KMS-11 (cell line): ENCODE measurements at regions not wholly inside any gene's neighbourhood (a gene's known extent, or its start where the extent isn't known, plus 50 kb on each side); places are given as distances from the start of the nearest gene placed in this dataset.

ENCODE experiments used
- H2AFZ ChIP-seq: fragments of 200-600 bp; sonication (generic); 2 replicates; pipeline ENCODE4 v1.6.1; 2016; ENCODE audit warnings: antibody characterized with exemption, mixed run types, low read depth
- H3K27ac ChIP-seq: fragments of 200-600 bp; sonication (generic); 2 replicates; pipeline ENCODE4 v1.6.1; 2016; ENCODE audit warnings: mild to moderate bottlenecking, mixed run types
- H3K27me3 ChIP-seq: fragments of 200-600 bp; sonication (generic); 2 replicates; pipeline ENCODE4 v1.6.1; 2017; ENCODE audit warnings: mild to moderate bottlenecking, low read depth, mixed run types, moderate library complexity; ENCODE audit not compliant: insufficient read depth
- H3K36me3 ChIP-seq: fragments of 200-600 bp; sonication (generic); 2 replicates; pipeline ENCODE4 v1.6.1; 2017; ENCODE audit warnings: mild to moderate bottlenecking, mixed run types; ENCODE audit not compliant: insufficient read depth
- H3K4me1 ChIP-seq: fragments of 200-600 bp; sonication (generic); 2 replicates; pipeline ENCODE4 v1.6.1; 2016; ENCODE audit warnings: mild to moderate bottlenecking, low read depth, mixed run types; ENCODE audit not compliant: poor library complexity, severe bottlenecking
- H3K4me2 ChIP-seq: fragments of 200-600 bp; sonication (generic); 2 replicates; pipeline ENCODE4 v1.7.0; 2016; ENCODE audit warnings: mild to moderate bottlenecking, mixed run types
- H3K4me3 ChIP-seq: fragments of 200-600 bp; sonication (generic); IDR thresholded peaks from 2 replicates; pipeline ENCODE4 v1.6.1; 2017; ENCODE audit warnings: low read depth, low read length, mixed read lengths; ENCODE audit not compliant: insufficient read depth
- H3K79me2 ChIP-seq: fragments of 200-600 bp; sonication (generic); 2 replicates; pipeline ENCODE4 v1.6.1; 2016; ENCODE audit warnings: low read depth, mixed run types; ENCODE audit not compliant: insufficient read depth
- H3K9ac ChIP-seq: fragments of 200-600 bp; sonication (generic); 2 replicates; pipeline ENCODE4 v1.6.1; 2016; ENCODE audit warnings: mild to moderate bottlenecking, mixed run types
- H4K20me1 ChIP-seq: fragments of 200-600 bp; sonication (generic); 2 replicates; pipeline ENCODE4 v1.6.1; 2016; ENCODE audit warnings: mild to moderate bottlenecking, mixed run types; ENCODE audit not compliant: insufficient read depth
- CTCF ChIP-seq: fragments of 200-600 bp; sonication (generic); conservative IDR thresholded peaks from 2 replicates; pipeline ENCODE4 v1.6.1; 2017; ENCODE audit warnings: low read depth, mild to moderate bottlenecking, antibody characterized with exemption, low read length, moderate library complexity, mixed read lengths

DNA sequence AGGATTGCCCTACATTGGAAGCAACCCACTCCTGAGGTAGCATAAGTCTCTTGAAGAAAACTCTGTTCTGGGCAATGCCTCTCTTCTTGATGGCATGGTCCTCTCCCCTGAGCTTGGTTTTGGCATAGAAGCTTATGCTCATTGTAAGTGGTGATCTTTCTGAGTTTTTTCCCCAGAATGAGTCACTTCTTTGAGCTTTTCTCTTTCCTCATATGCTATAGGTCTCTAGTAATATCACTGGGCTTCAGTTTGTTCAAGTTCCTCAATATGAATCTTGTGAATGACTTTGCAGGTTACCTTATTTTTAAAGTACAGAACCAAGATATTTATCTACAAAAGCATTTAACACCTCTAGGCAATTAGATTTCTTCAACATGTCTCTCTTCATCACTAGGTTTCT lies 76.5 kb upstream of the ATG10 start:
- Histone ChIP-seq H3K27me3 (no peaks in the 10 kb centered on the region), H3K4me3 (no peak overlapping the region), H3K27ac (no peak overlapping the region), H3K9ac (no peak overlapping the region), H3K36me3 (no peaks in the 10 kb centered on the region), H3K4me2 (no peak overlapping the region), H4K20me1 (no peaks in the 10 kb centered on the region), H3K79me2 (no peaks in the 10 kb centered on the region), H2AFZ (no peak overlapping the region), H3K4me1 (no peaks in the 10 kb centered on the region)
- TF ChIP-seq CTCF: no peak

- no peak for TF ChIP-seq CTCF
- Histone ChIP-seq H3K79me2 (no peaks in the 10 kb centered on the region), H3K4me2 (no peak overlapping the region), H4K20me1 (no peaks in the 10 kb centered on the region), H3K9ac (no peak overlapping the region), H3K36me3 (no peaks in the 10 kb centered on the region), H3K27ac (no peak overlapping the region), H3K4me1 (no peaks in the 10 kb centered on the region), H3K4me3 (no peak overlapping the region), H3K27me3 (no peaks in the 10 kb centered on the region), H2AFZ (no peak overlapping the region)
Observed at GRCh38 chr5:81893961-81894360, 77.9 kb upstream of the ATG10 start.

- H3K36me3 ChIP-seq: no peaks in the 10 kb centered on the region
- H3K79me2 ChIP-seq: no peaks in the 10 kb centered on the region
- H3K27ac ChIP-seq: no peak overlapping the region
- H3K27me3 ChIP-seq: no peaks in the 10 kb centered on the region
- H4K20me1 ChIP-seq: no peaks in the 10 kb centered on the region
- no peak overlapping the region for H3K9ac ChIP-seq
- H3K4me3 ChIP-seq: no peak overlapping the region
- H3K4me1 ChIP-seq: no peaks in the 10 kb centered on the region
- TF ChIP-seq CTCF: no peak
- H2AFZ ChIP-seq: no peak overlapping the region
- no peak overlapping the region for H3K4me2 ChIP-seq
Observed at GRCh38 chr5:81884871-81885270, 87.0 kb upstream of the ATG10 start.

- H3K9ac ChIP-seq: no peak overlapping the region
- H3K79me2 ChIP-seq: no peaks in the 10 kb centered on the region
- no peak overlapping the region for H2AFZ ChIP-seq
- H3K4me3 ChIP-seq: no peak overlapping the region
- H3K27ac ChIP-seq: no peak overlapping the region
- no peaks in the 10 kb centered on the region for H3K27me3 ChIP-seq
- H3K4me2 ChIP-seq: no peak overlapping the region
- no peaks in the 10 kb centered on the region for H3K36me3 ChIP-seq
- H3K4me1 ChIP-seq: no peaks in the 10 kb centered on the region
- TF ChIP-seq CTCF: no peak
- no peaks in the 10 kb centered on the region for H4K20me1 ChIP-seq
Observed at GRCh38 chr5:81883371-81883770, 88.5 kb upstream of the ATG10 start.

GRCh38 chr5:81881595-81881994 lies 90.2 kb upstream of the ATG10 start:
- Histone ChIP-seq H3K4me1 (no peaks in the 10 kb centered on the region), H3K9ac (no peak overlapping the region), H3K4me3 (no peak overlapping the region), H3K4me2 (no peak overlapping the region), H3K27me3 (no peaks in the 10 kb centered on the region), H4K20me1 (no peaks in the 10 kb centered on the region), H3K79me2 (no peaks in the 10 kb centered on the region), H3K27ac (no peak overlapping the region), H2AFZ (no peak overlapping the region), H3K36me3 (no peaks in the 10 kb centered on the region)
- no peak for TF ChIP-seq CTCF
